ENCODE measurements at regions not wholly inside any gene's neighbourhood (a gene's known extent, or its start where the extent isn't known, plus 50 kb on each side); places are given as distances from the start of the nearest gene placed in this dataset.

DNA sequence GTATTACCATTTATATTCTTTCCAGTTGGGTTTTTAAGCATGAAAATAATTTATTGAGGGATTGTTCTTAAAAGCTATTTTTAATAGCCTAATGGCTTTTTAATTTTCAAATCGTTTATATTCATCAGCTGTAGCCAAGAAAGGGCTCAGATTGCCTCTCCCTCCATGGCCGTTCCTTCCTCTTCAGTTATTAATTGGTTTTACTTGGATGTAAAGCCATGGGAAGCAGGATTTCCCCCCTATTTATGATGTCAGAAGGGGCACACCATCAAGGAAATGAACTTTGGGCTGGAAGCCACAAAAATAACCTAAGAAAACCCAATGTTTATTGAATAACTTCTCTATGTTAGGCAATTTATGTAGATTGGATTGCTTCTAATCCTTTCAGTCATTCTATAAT is 656.3 kb downstream of the TYW1 start:
- no peaks in the 10 kb centered on the region for H3K36me3 ChIP-seq (ENCODE audit: control insufficient read depth in 4 of 4, insufficient read depth in 3 of 4, low read depth in 1 of 4, low read length in 3 of 4)
- WGBS: 74% methylated on average over 2 of the region's 2 CpGs
- no peaks in the 10 kb centered on the region for H3K4me1 ChIP-seq (ENCODE audit: control insufficient read depth in 4 of 4, insufficient read depth in 4 of 4, low read length in 3 of 4)
- no peak overlapping the region for H3K9ac ChIP-seq (ENCODE audit: low read depth in 1 of 2, low read length in 2 of 2)
- H3K27ac ChIP-seq (ENCODE audit: low read depth in 1 of 2, low read length in 2 of 2): no peak overlapping the region
- DNase-seq (ENCODE audit: low spot score): no peak
- H3K4me3 ChIP-seq (ENCODE audit: low read depth in 1 of 3, low read length in 3 of 3): no peak overlapping the region
- TF ChIP-seq HNF4G (IDR thresholded peaks at IDR 0.05): no peak
- H3K27me3 ChIP-seq (ENCODE audit: control insufficient read depth in 4 of 4, insufficient read depth in 4 of 4, low read length in 3 of 4): no peaks in the 10 kb centered on the region
- H3K9me3 ChIP-seq (ENCODE audit: control insufficient read depth in 4 of 4, low read length in 3 of 4): no peaks in the 10 kb centered on the region

DNA sequence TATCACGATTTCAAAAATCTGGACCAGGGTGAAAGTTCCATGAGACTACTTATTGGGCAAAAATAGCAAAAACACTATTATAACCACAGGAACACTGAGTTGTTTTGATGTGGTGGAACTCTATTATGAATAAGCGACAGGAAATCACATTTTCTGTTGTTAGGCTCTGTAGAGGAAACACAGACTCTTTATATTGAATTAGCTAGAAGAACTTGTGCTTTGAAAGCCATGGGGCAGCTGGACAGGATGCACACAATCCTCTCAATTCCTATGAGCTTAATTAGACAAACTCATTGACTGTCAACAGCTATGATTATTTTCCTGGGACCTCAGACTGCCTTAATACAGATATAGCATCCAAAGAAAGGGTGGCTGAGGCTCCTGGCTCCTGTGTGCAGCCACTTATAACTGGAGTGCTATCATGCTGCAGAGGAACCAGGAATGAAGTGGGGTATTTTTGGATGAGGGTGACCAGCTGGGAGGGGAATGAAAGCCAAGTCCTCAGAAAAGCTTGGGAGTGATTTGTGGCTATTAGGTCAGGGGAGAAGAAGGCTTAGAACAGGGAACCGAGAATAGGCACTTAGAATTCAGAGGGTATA is 657.3 kb downstream of the TYW1 start:
- Histone ChIP-seq H3K9ac (ENCODE audit: low read depth in 1 of 2, low read length in 2 of 2) (no peak overlapping the region), H3K27me3 (ENCODE audit: control insufficient read depth in 4 of 4, insufficient read depth in 4 of 4, low read length in 3 of 4) (no peaks in the 10 kb centered on the region), H3K4me3 (ENCODE audit: low read depth in 1 of 3, low read length in 3 of 3) (no peak overlapping the region), H3K4me1 (ENCODE audit: control insufficient read depth in 4 of 4, insufficient read depth in 4 of 4, low read length in 3 of 4) (no peaks in the 10 kb centered on the region), H3K27ac (ENCODE audit: low read depth in 1 of 2, low read length in 2 of 2) (no peak overlapping the region), H3K36me3 (ENCODE audit: control insufficient read depth in 4 of 4, insufficient read depth in 3 of 4, low read depth in 1 of 4, low read length in 3 of 4) (no peaks in the 10 kb centered on the region), H3K9me3 (ENCODE audit: control insufficient read depth in 4 of 4, low read length in 3 of 4) (no peaks in the 10 kb centered on the region)
- WGBS: 68% methylated on average over 3 of the region's 3 CpGs
- TF ChIP-seq YY1 (IDR thresholded peaks at IDR 0.05): no peak
- TF ChIP-seq, protein P1, sequence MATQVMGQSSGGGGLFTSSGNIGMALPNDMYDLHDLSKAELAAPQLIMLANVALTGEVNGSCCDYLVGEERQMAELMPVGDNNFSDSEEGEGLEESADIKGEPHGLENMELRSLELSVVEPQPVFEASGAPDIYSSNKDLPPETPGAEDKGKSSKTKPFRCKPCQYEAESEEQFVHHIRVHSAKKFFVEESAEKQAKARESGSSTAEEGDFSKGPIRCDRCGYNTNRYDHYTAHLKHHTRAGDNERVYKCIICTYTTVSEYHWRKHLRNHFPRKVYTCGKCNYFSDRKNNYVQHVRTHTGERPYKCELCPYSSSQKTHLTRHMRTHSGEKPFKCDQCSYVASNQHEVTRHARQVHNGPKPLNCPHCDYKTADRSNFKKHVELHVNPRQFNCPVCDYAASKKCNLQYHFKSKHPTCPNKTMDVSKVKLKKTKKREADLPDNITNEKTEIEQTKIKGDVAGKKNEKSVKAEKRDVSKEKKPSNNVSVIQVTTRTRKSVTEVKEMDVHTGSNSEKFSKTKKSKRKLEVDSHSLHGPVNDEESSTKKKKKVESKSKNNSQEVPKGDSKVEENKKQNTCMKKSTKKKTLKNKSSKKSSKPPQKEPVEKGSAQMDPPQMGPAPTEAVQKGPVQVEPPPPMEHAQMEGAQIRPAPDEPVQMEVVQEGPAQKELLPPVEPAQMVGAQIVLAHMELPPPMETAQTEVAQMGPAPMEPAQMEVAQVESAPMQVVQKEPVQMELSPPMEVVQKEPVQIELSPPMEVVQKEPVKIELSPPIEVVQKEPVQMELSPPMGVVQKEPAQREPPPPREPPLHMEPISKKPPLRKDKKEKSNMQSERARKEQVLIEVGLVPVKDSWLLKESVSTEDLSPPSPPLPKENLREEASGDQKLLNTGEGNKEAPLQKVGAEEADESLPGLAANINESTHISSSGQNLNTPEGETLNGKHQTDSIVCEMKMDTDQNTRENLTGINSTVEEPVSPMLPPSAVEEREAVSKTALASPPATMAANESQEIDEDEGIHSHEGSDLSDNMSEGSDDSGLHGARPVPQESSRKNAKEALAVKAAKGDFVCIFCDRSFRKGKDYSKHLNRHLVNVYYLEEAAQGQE (IDR thresholded peaks at IDR 0.05): no peak
- TF ChIP-seq HNF4A (conservative IDR thresholded peaks at IDR 0.05): no peak
- TF ChIP-seq JUND (IDR thresholded peaks at IDR 0.05): no peak
- DNase-seq (ENCODE audit: low spot score): no peak

DNA sequence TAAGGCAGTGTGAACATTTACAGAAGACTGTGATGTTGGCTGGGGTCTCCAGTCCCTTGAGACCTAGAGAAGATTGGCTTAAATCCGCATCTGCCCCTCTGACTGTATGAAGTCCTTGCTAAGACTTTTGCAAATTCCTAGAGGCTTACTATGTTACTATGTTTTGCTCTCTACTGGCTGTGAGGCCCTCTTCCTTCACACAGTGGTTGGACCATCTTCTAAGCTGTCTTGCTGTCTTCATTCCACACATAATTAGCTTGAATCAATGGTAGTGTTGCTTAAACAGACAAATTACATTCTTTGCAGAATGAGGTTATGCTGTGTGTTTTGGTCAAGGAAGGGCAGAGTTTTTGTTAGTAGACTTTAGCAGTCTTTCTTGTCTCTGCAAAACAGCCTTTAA is 658.0 kb downstream of the TYW1 start:
- H3K27ac ChIP-seq (ENCODE audit: low read depth in 1 of 2, low read length in 2 of 2): no peak overlapping the region
- H3K9ac ChIP-seq (ENCODE audit: low read depth in 1 of 2, low read length in 2 of 2): no peak overlapping the region
- H3K4me3 ChIP-seq (ENCODE audit: low read depth in 1 of 3, low read length in 3 of 3): no peak overlapping the region
- H3K9me3 ChIP-seq (ENCODE audit: control insufficient read depth in 4 of 4, low read length in 3 of 4): no peaks in the 10 kb centered on the region
- no peak for DNase-seq (ENCODE audit: low spot score)
- no peaks in the 10 kb centered on the region for H3K4me1 ChIP-seq (ENCODE audit: control insufficient read depth in 4 of 4, insufficient read depth in 4 of 4, low read length in 3 of 4)
- H3K27me3 ChIP-seq (ENCODE audit: control insufficient read depth in 4 of 4, insufficient read depth in 4 of 4, low read length in 3 of 4): no peaks in the 10 kb centered on the region
- no peaks in the 10 kb centered on the region for H3K36me3 ChIP-seq (ENCODE audit: control insufficient read depth in 4 of 4, insufficient read depth in 3 of 4, low read depth in 1 of 4, low read length in 3 of 4)
- 93% methylated on average over 1 of the region's 1 CpG for WGBS
- TF ChIP-seq JUND (IDR thresholded peaks at IDR 0.05) (no peak), YY1 (IDR thresholded peaks at IDR 0.05) (no peak), SP1 (IDR thresholded peaks at IDR 0.05) (no peak), HNF4A (conservative IDR thresholded peaks at IDR 0.05) (no peak), RXRA (IDR thresholded peaks at IDR 0.05) (no peak), RAD21 (IDR thresholded peaks at IDR 0.05) (no peak), TAF1 (conservative IDR thresholded peaks at IDR 0.05) (no peak), NR2F2 (IDR thresholded peaks at IDR 0.05) (no peak), FOXA2 (IDR thresholded peaks at IDR 0.05) (no peak), GABPA (IDR thresholded peaks at IDR 0.05 in 1 of 2, conservative IDR thresholded peaks at IDR 0.05 in 1 of 2) (no peak), EGR1 (IDR thresholded peaks at IDR 0.05; ENCODE audit: low read depth in 2 of 2) (no peak), FOXA1 (IDR thresholded peaks at IDR 0.05) (no peak), HNF4G (IDR thresholded peaks at IDR 0.05) (no peak)
- TF ChIP-seq, protein P2, sequence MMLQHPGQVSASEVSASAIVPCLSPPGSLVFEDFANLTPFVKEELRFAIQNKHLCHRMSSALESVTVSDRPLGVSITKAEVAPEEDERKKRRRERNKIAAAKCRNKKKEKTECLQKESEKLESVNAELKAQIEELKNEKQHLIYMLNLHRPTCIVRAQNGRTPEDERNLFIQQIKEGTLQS (IDR thresholded peaks at IDR 0.05): no peak
- TF ChIP-seq, protein P3, sequence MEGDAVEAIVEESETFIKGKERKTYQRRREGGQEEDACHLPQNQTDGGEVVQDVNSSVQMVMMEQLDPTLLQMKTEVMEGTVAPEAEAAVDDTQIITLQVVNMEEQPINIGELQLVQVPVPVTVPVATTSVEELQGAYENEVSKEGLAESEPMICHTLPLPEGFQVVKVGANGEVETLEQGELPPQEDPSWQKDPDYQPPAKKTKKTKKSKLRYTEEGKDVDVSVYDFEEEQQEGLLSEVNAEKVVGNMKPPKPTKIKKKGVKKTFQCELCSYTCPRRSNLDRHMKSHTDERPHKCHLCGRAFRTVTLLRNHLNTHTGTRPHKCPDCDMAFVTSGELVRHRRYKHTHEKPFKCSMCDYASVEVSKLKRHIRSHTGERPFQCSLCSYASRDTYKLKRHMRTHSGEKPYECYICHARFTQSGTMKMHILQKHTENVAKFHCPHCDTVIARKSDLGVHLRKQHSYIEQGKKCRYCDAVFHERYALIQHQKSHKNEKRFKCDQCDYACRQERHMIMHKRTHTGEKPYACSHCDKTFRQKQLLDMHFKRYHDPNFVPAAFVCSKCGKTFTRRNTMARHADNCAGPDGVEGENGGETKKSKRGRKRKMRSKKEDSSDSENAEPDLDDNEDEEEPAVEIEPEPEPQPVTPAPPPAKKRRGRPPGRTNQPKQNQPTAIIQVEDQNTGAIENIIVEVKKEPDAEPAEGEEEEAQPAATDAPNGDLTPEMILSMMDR (IDR thresholded peaks at IDR 0.05; ENCODE audit: low read depth, low read length, missing input control): no peak
- TF ChIP-seq, protein P4, sequence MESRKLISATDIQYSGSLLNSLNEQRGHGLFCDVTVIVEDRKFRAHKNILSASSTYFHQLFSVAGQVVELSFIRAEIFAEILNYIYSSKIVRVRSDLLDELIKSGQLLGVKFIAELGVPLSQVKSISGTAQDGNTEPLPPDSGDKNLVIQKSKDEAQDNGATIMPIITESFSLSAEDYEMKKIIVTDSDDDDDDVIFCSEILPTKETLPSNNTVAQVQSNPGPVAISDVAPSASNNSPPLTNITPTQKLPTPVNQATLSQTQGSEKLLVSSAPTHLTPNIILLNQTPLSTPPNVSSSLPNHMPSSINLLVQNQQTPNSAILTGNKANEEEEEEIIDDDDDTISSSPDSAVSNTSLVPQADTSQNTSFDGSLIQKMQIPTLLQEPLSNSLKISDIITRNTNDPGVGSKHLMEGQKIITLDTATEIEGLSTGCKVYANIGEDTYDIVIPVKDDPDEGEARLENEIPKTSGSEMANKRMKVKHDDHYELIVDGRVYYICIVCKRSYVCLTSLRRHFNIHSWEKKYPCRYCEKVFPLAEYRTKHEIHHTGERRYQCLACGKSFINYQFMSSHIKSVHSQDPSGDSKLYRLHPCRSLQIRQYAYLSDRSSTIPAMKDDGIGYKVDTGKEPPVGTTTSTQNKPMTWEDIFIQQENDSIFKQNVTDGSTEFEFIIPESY (IDR thresholded peaks at IDR 0.05): no peak
- TF ChIP-seq, protein P5, sequence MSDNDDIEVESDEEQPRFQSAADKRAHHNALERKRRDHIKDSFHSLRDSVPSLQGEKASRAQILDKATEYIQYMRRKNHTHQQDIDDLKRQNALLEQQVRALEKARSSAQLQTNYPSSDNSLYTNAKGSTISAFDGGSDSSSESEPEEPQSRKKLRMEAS (IDR thresholded peaks at IDR 0.05): no peak
